ENCODE measurements at regions not wholly inside any gene's neighbourhood (a gene's known extent, or its start where the extent isn't known, plus 50 kb on each side); places are given as distances from the start of the nearest gene placed in this dataset.
"Not testable (repeated sequence)": the region's sequence is repeated elsewhere in the genome, so short reads cannot be mapped to it uniquely, and the experiment has no call there.

DNA sequence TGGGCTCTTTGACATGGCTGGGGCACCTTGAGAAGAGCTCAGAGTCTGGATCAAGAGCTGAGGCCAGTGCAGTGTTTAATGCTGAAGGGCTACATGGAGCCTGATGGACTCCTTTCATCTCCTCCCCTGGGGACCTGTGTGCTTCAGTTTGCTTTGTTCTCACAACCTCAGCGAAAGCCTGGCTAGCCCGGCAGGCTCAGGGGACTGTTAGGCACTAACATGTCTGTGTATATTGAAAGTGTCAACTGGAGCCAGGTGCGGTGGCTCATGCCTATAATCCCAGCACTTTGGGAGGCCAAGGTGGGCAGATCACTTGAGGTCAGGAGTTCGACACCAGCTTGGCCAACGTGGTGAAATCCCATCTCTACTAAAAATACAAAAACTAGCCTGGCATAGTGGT lies 194.5 kb downstream of the C1orf94 start:
- TF ChIP-seq, protein P1, sequence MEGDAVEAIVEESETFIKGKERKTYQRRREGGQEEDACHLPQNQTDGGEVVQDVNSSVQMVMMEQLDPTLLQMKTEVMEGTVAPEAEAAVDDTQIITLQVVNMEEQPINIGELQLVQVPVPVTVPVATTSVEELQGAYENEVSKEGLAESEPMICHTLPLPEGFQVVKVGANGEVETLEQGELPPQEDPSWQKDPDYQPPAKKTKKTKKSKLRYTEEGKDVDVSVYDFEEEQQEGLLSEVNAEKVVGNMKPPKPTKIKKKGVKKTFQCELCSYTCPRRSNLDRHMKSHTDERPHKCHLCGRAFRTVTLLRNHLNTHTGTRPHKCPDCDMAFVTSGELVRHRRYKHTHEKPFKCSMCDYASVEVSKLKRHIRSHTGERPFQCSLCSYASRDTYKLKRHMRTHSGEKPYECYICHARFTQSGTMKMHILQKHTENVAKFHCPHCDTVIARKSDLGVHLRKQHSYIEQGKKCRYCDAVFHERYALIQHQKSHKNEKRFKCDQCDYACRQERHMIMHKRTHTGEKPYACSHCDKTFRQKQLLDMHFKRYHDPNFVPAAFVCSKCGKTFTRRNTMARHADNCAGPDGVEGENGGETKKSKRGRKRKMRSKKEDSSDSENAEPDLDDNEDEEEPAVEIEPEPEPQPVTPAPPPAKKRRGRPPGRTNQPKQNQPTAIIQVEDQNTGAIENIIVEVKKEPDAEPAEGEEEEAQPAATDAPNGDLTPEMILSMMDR (IDR thresholded peaks at IDR 0.05 in 8 of 11, conservative IDR thresholded peaks at IDR 0.05 in 3 of 11): not testable (repeated sequence)
- TF ChIP-seq POLR2AphosphoS5, POLR2A (IDR thresholded peaks at IDR 0.05): not testable (repeated sequence)
